ENCODE measurements at regions not wholly inside any gene's neighbourhood (a gene's known extent, or its start where the extent isn't known, plus 50 kb on each side); places are given as distances from the start of the nearest gene placed in this dataset.

DNA sequence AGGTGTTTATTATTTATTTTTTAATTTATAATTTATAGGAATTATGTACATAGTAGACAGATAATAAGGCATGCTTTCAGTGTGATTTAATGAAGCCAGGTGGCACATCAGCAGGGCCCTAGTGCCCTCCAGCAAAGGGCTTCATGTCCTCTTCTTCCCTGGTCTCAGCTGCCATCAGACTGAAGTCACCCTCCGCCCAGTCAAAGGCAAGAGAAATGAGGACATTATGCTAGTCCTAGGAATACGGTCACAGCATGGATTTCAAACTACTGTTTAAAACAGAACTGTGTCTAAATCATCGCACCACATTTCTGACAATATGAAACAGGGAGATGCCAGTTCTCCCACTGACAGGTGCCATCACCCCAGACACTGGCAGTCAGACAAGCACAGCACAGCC lies 168.1 kb downstream of the SEC16B start:
- Histone ChIP-seq H3K4me1 (ENCODE audit: control insufficient read depth, low read length) (no peaks in the 10 kb centered on the region), H3F3A (ENCODE audit: control insufficient read depth, insufficient read depth) (no peaks in the 10 kb centered on the region), H3K4me3 (ENCODE audit: low read length) (no peak overlapping the region), H3K79me2 (ENCODE audit: control insufficient read depth, low read length) (no peaks in the 10 kb centered on the region), H3K9me3 (ENCODE audit: control insufficient read depth, insufficient read depth, low read length) (no peaks in the 10 kb centered on the region), H3K27ac (ENCODE audit: low read depth, low read length) (no peak overlapping the region), H3K27me3 (ENCODE audit: control insufficient read depth, low read length) (no peaks in the 10 kb centered on the region), H3K4me2 (ENCODE audit: low read length) (no peak overlapping the region), H3K9me2 (replicated peaks; ENCODE audit: control insufficient read depth, low read length) (no peaks in the 10 kb centered on the region), H3K36me3 (ENCODE audit: control insufficient read depth, low read length) (no peaks in the 10 kb centered on the region), H4K20me1 (ENCODE audit: control insufficient read depth, insufficient read depth, low read depth, low read length) (no peaks in the 10 kb centered on the region)
- TF ChIP-seq, protein P1, sequence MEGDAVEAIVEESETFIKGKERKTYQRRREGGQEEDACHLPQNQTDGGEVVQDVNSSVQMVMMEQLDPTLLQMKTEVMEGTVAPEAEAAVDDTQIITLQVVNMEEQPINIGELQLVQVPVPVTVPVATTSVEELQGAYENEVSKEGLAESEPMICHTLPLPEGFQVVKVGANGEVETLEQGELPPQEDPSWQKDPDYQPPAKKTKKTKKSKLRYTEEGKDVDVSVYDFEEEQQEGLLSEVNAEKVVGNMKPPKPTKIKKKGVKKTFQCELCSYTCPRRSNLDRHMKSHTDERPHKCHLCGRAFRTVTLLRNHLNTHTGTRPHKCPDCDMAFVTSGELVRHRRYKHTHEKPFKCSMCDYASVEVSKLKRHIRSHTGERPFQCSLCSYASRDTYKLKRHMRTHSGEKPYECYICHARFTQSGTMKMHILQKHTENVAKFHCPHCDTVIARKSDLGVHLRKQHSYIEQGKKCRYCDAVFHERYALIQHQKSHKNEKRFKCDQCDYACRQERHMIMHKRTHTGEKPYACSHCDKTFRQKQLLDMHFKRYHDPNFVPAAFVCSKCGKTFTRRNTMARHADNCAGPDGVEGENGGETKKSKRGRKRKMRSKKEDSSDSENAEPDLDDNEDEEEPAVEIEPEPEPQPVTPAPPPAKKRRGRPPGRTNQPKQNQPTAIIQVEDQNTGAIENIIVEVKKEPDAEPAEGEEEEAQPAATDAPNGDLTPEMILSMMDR (IDR thresholded peaks at IDR 0.05; ENCODE audit: low read depth, low read length, poor library complexity, severe bottlenecking): no peak
- TF ChIP-seq EZH2phosphoT487 (IDR thresholded peaks at IDR 0.05; ENCODE audit: borderline replicate concordance, low read length): no peak

DNA sequence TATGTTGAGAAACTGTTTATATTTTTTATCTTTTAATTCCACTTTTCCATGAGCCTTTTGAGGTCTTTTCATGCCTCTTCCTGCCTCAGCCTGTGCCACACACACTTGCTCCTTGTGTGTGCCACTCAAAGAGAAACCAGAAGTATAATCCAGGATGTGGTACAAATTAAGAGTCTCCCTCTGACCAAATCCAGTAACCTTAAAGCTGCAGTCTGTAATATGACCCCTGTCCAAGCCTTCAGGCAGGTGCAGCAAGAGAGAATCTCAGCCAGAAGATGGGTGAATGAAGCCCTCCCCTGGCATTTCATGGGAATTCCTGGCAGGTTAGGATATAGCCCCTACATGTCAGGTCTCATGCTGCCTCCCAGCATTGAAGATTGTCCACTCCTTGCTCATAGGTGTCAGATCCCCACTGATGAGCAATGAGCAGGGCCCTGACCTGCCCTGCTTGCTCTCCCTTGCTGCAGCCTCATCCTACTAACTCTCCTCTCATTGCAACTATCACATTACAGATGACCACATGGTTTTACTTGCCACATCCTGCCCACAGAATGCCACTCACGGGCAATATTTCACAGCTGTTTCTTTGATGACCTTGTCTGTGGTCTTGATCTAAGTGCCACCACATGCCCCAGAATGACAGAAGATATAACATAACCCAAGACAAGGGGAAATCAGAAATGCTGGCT lies 169.3 kb downstream of the SEC16B start:
- Histone ChIP-seq H3K27ac (ENCODE audit: low read depth, low read length) (no peak overlapping the region), H3K4me3 (ENCODE audit: low read length) (no peak overlapping the region), H3F3A (ENCODE audit: control insufficient read depth, insufficient read depth) (no peaks in the 10 kb centered on the region), H3K4me2 (ENCODE audit: low read length) (no peak overlapping the region), H3K79me2 (ENCODE audit: control insufficient read depth, low read length) (no peaks in the 10 kb centered on the region), H3K9me2 (replicated peaks; ENCODE audit: control insufficient read depth, low read length) (no peaks in the 10 kb centered on the region), H3K27me3 (ENCODE audit: control insufficient read depth, low read length) (no peaks in the 10 kb centered on the region), H3K4me1 (ENCODE audit: control insufficient read depth, low read length) (no peaks in the 10 kb centered on the region), H3K36me3 (ENCODE audit: control insufficient read depth, low read length) (no peaks in the 10 kb centered on the region), H4K20me1 (ENCODE audit: control insufficient read depth, insufficient read depth, low read depth, low read length) (no peaks in the 10 kb centered on the region), H3K9me3 (ENCODE audit: control insufficient read depth, insufficient read depth, low read length) (no peaks in the 10 kb centered on the region)
- no peak for TF ChIP-seq EZH2phosphoT487 (IDR thresholded peaks at IDR 0.05; ENCODE audit: borderline replicate concordance, low read length)
- TF ChIP-seq, protein P1 (IDR thresholded peaks at IDR 0.05; ENCODE audit: low read depth, low read length, poor library complexity, severe bottlenecking): no peak

DNA sequence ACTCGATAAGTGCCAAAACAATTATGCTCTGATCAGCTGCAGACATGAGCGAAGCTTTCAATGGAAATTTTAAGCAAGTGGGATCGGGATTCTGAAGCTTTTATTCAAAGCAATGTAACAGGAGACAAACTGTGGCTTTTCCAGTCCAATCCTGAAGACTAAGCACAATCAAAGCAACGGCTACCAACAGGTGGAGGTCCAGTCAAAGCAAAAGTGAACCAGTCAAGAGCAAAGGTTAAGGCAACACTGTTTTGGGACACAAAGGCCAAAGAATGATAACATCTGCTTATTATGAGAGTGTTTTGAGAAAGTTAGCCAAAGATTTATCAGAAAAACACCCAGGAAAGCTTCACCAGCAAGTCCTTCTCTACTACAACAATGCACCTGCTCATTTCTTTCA lies 170.1 kb downstream of the SEC16B start:
- H3K27ac ChIP-seq (ENCODE audit: low read depth, low read length): no peak overlapping the region
- no peaks in the 10 kb centered on the region for H3K4me1 ChIP-seq (ENCODE audit: control insufficient read depth, low read length)
- no peaks in the 10 kb centered on the region for H3K9me3 ChIP-seq (ENCODE audit: control insufficient read depth, insufficient read depth, low read length)
- H3K4me3 ChIP-seq (ENCODE audit: low read length): no peak overlapping the region
- H4K20me1 ChIP-seq (ENCODE audit: control insufficient read depth, insufficient read depth, low read depth, low read length): no peaks in the 10 kb centered on the region
- H3K79me2 ChIP-seq (ENCODE audit: control insufficient read depth, low read length): no peaks in the 10 kb centered on the region
- TF ChIP-seq, protein P1 (IDR thresholded peaks at IDR 0.05; ENCODE audit: low read depth, low read length, poor library complexity, severe bottlenecking): no peak
- TF ChIP-seq EZH2phosphoT487 (IDR thresholded peaks at IDR 0.05; ENCODE audit: borderline replicate concordance, low read length): no peak
- H3K4me2 ChIP-seq (ENCODE audit: low read length): no peak overlapping the region
- H3F3A ChIP-seq (ENCODE audit: control insufficient read depth, insufficient read depth): no peaks in the 10 kb centered on the region
- no peaks in the 10 kb centered on the region for H3K36me3 ChIP-seq (ENCODE audit: control insufficient read depth, low read length)
- no peaks in the 10 kb centered on the region for H3K9me2 ChIP-seq (replicated peaks; ENCODE audit: control insufficient read depth, low read length)
- no peaks in the 10 kb centered on the region for H3K27me3 ChIP-seq (ENCODE audit: control insufficient read depth, low read length)

All from DOHH2 (cell line).